VCaP (cell line): ENCODE measurements at regions not wholly inside any gene's neighbourhood (a gene's known extent, or its start where the extent isn't known, plus 50 kb on each side); places are given as distances from the start of the nearest gene placed in this dataset.

Experiments
- H3K27ac ChIP-seq: fragments of 450-650 bp; 2 replicates; pipeline ENCODE4 v1.5.1; 2017
- CTCF ChIP-seq: fragments of 450-650 bp; conservative IDR thresholded peaks from 2 replicates; pipeline ENCODE4 v1.5.1; 2017; ENCODE audit warnings: mild to moderate bottlenecking, moderate library complexity

- no peak overlapping the region for H3K27ac ChIP-seq
- TF ChIP-seq CTCF, result no peak
These were observed 124.9 kb downstream of the MN1 start for GRCh38 chr22:27676545-27677213.

- no peak overlapping the region for H3K27ac ChIP-seq
- TF ChIP-seq CTCF, result no peak
These were observed 123.6 kb downstream of the MN1 start for GRCh38 chr22:27677905-27678458.

GRCh38 chr22:27679176-27679575, 122.4 kb downstream of the MN1 start:
- no peak for TF ChIP-seq CTCF
- H3K27ac ChIP-seq, result no peak overlapping the region

- H3K27ac ChIP-seq, result no peak overlapping the region
These were observed 121.7 kb downstream of the MN1 start for GRCh38 chr22:27679693-27680488.

GRCh38 chr22:27680636-27681035, 120.9 kb downstream of the MN1 start:
- TF ChIP-seq CTCF, result no peak
- no peak overlapping the region for H3K27ac ChIP-seq

More at GRCh38 chr22:27679693-27680488, 121.7 kb downstream of the MN1 start:
- no peak for TF ChIP-seq CTCF

- no peak overlapping the region for H3K27ac ChIP-seq
- TF ChIP-seq CTCF, result no peak
These were observed 120.5 kb downstream of the MN1 start for GRCh38 chr22:27681037-27681436.

- no peak for TF ChIP-seq CTCF
- no peak overlapping the region for H3K27ac ChIP-seq
These were observed 119.1 kb downstream of the MN1 start for GRCh38 chr22:27682437-27682836.
